KG1 (cell line): ENCODE measurements at regions not wholly inside any gene's neighbourhood (a gene's known extent, or its start where the extent isn't known, plus 50 kb on each side); places are given as distances from the start of the nearest gene placed in this dataset.
"Not testable (repeated sequence)": the region's sequence is repeated elsewhere in the genome, so short reads cannot be mapped to it uniquely, and the experiment has no call there.

ENCODE experiments used
- DNase-seq: peaks from one replicate; lab custom pipeline; 2025; lab: John Stamatoyannopoulos, UW

GRCh38 chr16:31581065-31581464, 53.4 kb downstream of the AHSP start:
- DNase-seq = not testable (repeated sequence)

GRCh38 chr16:31601737-31602384, 74.2 kb downstream of the AHSP start:
- DNase-seq = not testable (repeated sequence)

- DNase-seq = no peak
These were observed 90.4 kb downstream of the AHSP start for GRCh38 chr16:31618130-31618529.

- DNase-seq = no peak
These were observed 108.7 kb downstream of the AHSP start for GRCh38 chr16:31636433-31636832.

- DNase-seq = no peak
These were observed 113.6 kb downstream of the AHSP start for GRCh38 chr16:31641279-31641678.

GRCh38 chr16:31655674-31656073, 128.0 kb downstream of the AHSP start:
- not testable (repeated sequence) for DNase-seq

- no peak for DNase-seq
These were observed 137.2 kb downstream of the AHSP start for GRCh38 chr16:31664683-31665482.

GRCh38 chr16:31674686-31675085, 147.0 kb downstream of the AHSP start:
- DNase-seq = no peak

GRCh38 chr16:31676731-31677130, 149.0 kb downstream of the AHSP start:
- no peak for DNase-seq

- no peak for DNase-seq
These were observed 151.1 kb downstream of the AHSP start for GRCh38 chr16:31678649-31679325.

- DNase-seq = not testable (repeated sequence)
These were observed 161.6 kb downstream of the AHSP start for GRCh38 chr16:31689331-31689730.

- DNase-seq = not testable (repeated sequence)
These were observed 164.6 kb downstream of the AHSP start for GRCh38 chr16:31692338-31692737.

- DNase-seq = no peak
These were observed 166.0 kb downstream of the AHSP start for GRCh38 chr16:31693733-31694132.

GRCh38 chr16:31694461-31694860, 166.8 kb downstream of the AHSP start:
- DNase-seq = no peak

- DNase-seq = peak; percentile 64
These were observed 168.0 kb downstream of the AHSP start for GRCh38 chr16:31695667-31696066.

- no peak for DNase-seq
These were observed 169.5 kb downstream of the AHSP start for GRCh38 chr16:31696968-31697743.

- DNase-seq = no peak
These were observed 170.0 kb downstream of the AHSP start for GRCh38 chr16:31697744-31698125.

- DNase-seq = no peak
These were observed 171.2 kb downstream of the AHSP start for GRCh38 chr16:31698901-31699300.

- DNase-seq = no peak
These were observed 171.9 kb downstream of the AHSP start for GRCh38 chr16:31699601-31700000.

- no peak for DNase-seq
These were observed 172.5 kb downstream of the AHSP start for GRCh38 chr16:31700200-31700529.

GRCh38 chr16:31700530-31701388, 172.8 kb upstream of the ZNF267 start:
- no peak for DNase-seq
